Caco-2 (cell line): ENCODE measurements at regions not wholly inside any gene's neighbourhood (a gene's known extent, or its start where the extent isn't known, plus 50 kb on each side); places are given as distances from the start of the nearest gene placed in this dataset.

Source experiments
- BruUV-seq: library from RNA; stranded (reverse); fragments of 400-500 nt; replicated peaks from 2 replicates; lab custom pipeline; 2021; lab: Mats Ljungman, UMichigan
- CTCF ChIA-PET: fragments of 300-600 bp; sonication (Branson Sonifier 250); formaldehyde crosslinking; loops from one replicate; lab custom pipeline; 2022; ENCODE audit warnings: antibody characterized with exemption; lab: Charles Lee
- POLR2A ChIA-PET: fragments of 300-600 bp; sonication (Branson Sonifier 250); formaldehyde crosslinking; loops from one replicate; lab custom pipeline; 2022; ENCODE audit warnings: antibody characterized with exemption; lab: Charles Lee
- DNase-seq, 2 experiments: peaks; one replicate each; pipeline versions ENCODE4 v3.0.0 to v3.0.0-alpha.2; 2020 to 2022
- H3K27me3 ChIP-seq: replicated peaks from 2 replicates; pipeline ENCODE4 v1.6.0; 2011; ENCODE audit warnings: low read length; ENCODE audit not compliant: control insufficient read depth, insufficient read depth
- H3K36me3 ChIP-seq: 2 replicates; pipeline ENCODE4 v1.5.1; 2011; ENCODE audit warnings: low read length; ENCODE audit not compliant: control insufficient read depth, insufficient read depth
- H3K4me1 ChIP-seq: fragments of 250-450 bp; sonication (Bioruptor Pico); 2 replicates; pipeline ENCODE4 v1.5.1; 2020; ENCODE audit warnings: mild to moderate bottlenecking
- H3K4me3 ChIP-seq: 2 replicates; pipeline ENCODE4 v1.5.1; 2011; ENCODE audit warnings: low read depth, mild to moderate bottlenecking, control low read depth, low read length
- H3K9me3 ChIP-seq: fragments of 250-450 bp; sonication (Bioruptor Pico); 2 replicates; pipeline ENCODE4 v1.5.1; 2020; ENCODE audit warnings: mild to moderate bottlenecking, moderate library complexity
- H3K27ac Mint-ChIP-seq: one replicate; pipeline ENCODE4 v1.8.0; 2022; ENCODE audit warnings: mixed read lengths; ENCODE audit not compliant: unreplicated experiment
- H3K27me3 Mint-ChIP-seq: one replicate; pipeline ENCODE4 v1.8.0; 2022; ENCODE audit warnings: mixed read lengths; ENCODE audit not compliant: insufficient read depth, unreplicated experiment
- H3K36me3 Mint-ChIP-seq: one replicate; pipeline ENCODE4 v1.8.0; 2022; ENCODE audit warnings: mild to moderate bottlenecking, mixed read lengths; ENCODE audit not compliant: insufficient read depth, unreplicated experiment
- H3K4me1 Mint-ChIP-seq: one replicate; pipeline ENCODE4 v1.8.0; 2022; ENCODE audit warnings: low read depth, mixed read lengths; ENCODE audit not compliant: unreplicated experiment
- H3K4me3 Mint-ChIP-seq: one replicate; pipeline ENCODE4 v1.8.0; 2022; ENCODE audit warnings: mild to moderate bottlenecking, moderate library complexity, mixed read lengths; ENCODE audit not compliant: unreplicated experiment
- H3K9me3 Mint-ChIP-seq: one replicate; pipeline ENCODE4 v1.8.0; 2022; ENCODE audit warnings: mixed read lengths; ENCODE audit not compliant: unreplicated experiment
- CTCF ChIP-seq, 2 experiments: fragments of 200-600 bp in 1 of 2; IDR thresholded peaks; 1 replicate in 1 of 2; 2 replicates in 1 of 2; pipeline versions ENCODE4 v1.5.1 to v1.8.0; 2011 to 2022; ENCODE audit warnings: antibody characterized with exemption in 1 of 2, control low read depth in 1 of 2, inconsistent platforms in 1 of 2, low read depth in 1 of 2, low read length in 1 of 2, mild to moderate bottlenecking in 1 of 2, moderate library complexity in 1 of 2; ENCODE audit not compliant: insufficient read depth in 1 of 2, severe bottlenecking in 1 of 2, unreplicated experiment in 1 of 2
- intact Hi-C: fragments of 100-400 bp; cut with micrococcal nuclease; formaldehyde crosslinking; loops from one replicate; pipeline ENCODE4 v1.10.0; 2022; ENCODE audit not compliant: unreplicated experiment

- no peak for TF ChIP-seq CTCF (IDR thresholded peaks at IDR 0.05; ENCODE audit: insufficient read depth in 1 of 2, low read depth in 1 of 2, low read length in 1 of 2, severe bottlenecking in 1 of 2, unreplicated experiment in 1 of 2)
- BruUV-seq = no TSS peak
- intact Hi-C loops = no loop called here
- H3K27me3 ChIP-seq = no peaks in the 10 kb centered on the region
- CTCF ChIA-PET = no interaction called here
- Mint-ChIP-seq H3K9me3 (no peaks in the 10 kb centered on the region), H3K36me3 (no peaks in the 10 kb centered on the region), H3K4me1 (no peaks in the 10 kb centered on the region), H3K27ac (no peak overlapping the region), H3K4me3 (no peak overlapping the region), H3K27me3 (peaks cover 7% of the 10 kb centered on the region)
- no peak overlapping the region for H3K4me3 ChIP-seq
- no peaks in the 10 kb centered on the region for H3K9me3 ChIP-seq
- H3K36me3 ChIP-seq = no peaks in the 10 kb centered on the region
- H3K4me1 ChIP-seq = no peaks in the 10 kb centered on the region
- POLR2A ChIA-PET = no interaction called here
- DNase-seq = no peak
These were observed 692.9 kb upstream of the EEF2KMT start for GRCh38 chr16:5790512-5790911.

- CTCF ChIA-PET = no interaction called here
- H3K36me3 ChIP-seq = no peaks in the 10 kb centered on the region
These were observed 691.4 kb upstream of the EEF2KMT start for GRCh38 chr16:5789033-5789432.

GRCh38 chr16:5781436-5781835, 683.8 kb upstream of the EEF2KMT start:
- POLR2A ChIA-PET = no interaction called here
- BruUV-seq = no TSS peak
- intact Hi-C loops = no loop called here
- Mint-ChIP-seq H3K27ac (no peak overlapping the region), H3K4me1 (no peaks in the 10 kb centered on the region), H3K9me3 (peaks cover 8% of the 10 kb centered on the region), H3K36me3 (no peaks in the 10 kb centered on the region), H3K4me3 (no peak overlapping the region), H3K27me3 (peaks cover 5% of the 10 kb centered on the region)
- H3K36me3 ChIP-seq = no peaks in the 10 kb centered on the region
- no peak for DNase-seq
- TF ChIP-seq CTCF (IDR thresholded peaks at IDR 0.05; ENCODE audit: insufficient read depth in 1 of 2, low read depth in 1 of 2, low read length in 1 of 2, severe bottlenecking in 1 of 2, unreplicated experiment in 1 of 2) = no peak
- H3K4me3 ChIP-seq = no peak overlapping the region
- CTCF ChIA-PET = no interaction called here
- no peaks in the 10 kb centered on the region; the same call in 1 of the 2 replicates for H3K27me3 ChIP-seq
- H3K9me3 ChIP-seq = no peaks in the 10 kb centered on the region
- no peaks in the 10 kb centered on the region for H3K4me1 ChIP-seq

More at GRCh38 chr16:5789033-5789432, 691.4 kb upstream of the EEF2KMT start:
- no peaks in the 10 kb centered on the region for H3K4me1 ChIP-seq
- no peak overlapping the region for H3K4me3 ChIP-seq
- Mint-ChIP-seq H3K27ac (no peak overlapping the region), H3K4me3 (no peak overlapping the region), H3K9me3 (no peaks in the 10 kb centered on the region), H3K36me3 (no peaks in the 10 kb centered on the region), H3K27me3 (peaks cover 3% of the 10 kb centered on the region), H3K4me1 (no peaks in the 10 kb centered on the region)
- no peak for TF ChIP-seq CTCF (IDR thresholded peaks at IDR 0.05; ENCODE audit: insufficient read depth in 1 of 2, low read depth in 1 of 2, low read length in 1 of 2, severe bottlenecking in 1 of 2, unreplicated experiment in 1 of 2)
- POLR2A ChIA-PET = no interaction called here
- no peaks in the 10 kb centered on the region; the same call in 1 of the 2 replicates for H3K27me3 ChIP-seq
- H3K9me3 ChIP-seq = no peaks in the 10 kb centered on the region
- no TSS peak for BruUV-seq
- DNase-seq = no peak
- intact Hi-C loops = no loop called here
